ENCODE measurements at regions not wholly inside any gene's neighbourhood (a gene's known extent, or its start where the extent isn't known, plus 50 kb on each side); places are given as distances from the start of the nearest gene placed in this dataset.

- Histone ChIP-seq H3K27me3 (ENCODE audit: control insufficient read depth in 5 of 5, insufficient read depth in 4 of 5, low read length in 5 of 5) (no peaks in the 10 kb centered on the region), H3K9me3 (ENCODE audit: control insufficient read depth in 5 of 5, low read length in 5 of 5) (no peaks in the 10 kb centered on the region), H3K27ac (ENCODE audit: low read depth, low read length) (no peak overlapping the region), H3K4me1 (ENCODE audit: control insufficient read depth in 5 of 5, insufficient read depth in 5 of 5, low read length in 5 of 5) (no peaks in the 10 kb centered on the region), H3K4me3 (ENCODE audit: low read depth in 1 of 5, low read length in 5 of 5) (no peak overlapping the region), H3K36me3 (ENCODE audit: control insufficient read depth in 5 of 5, insufficient read depth in 5 of 5, low read length in 5 of 5) (no peaks in the 10 kb centered on the region), H3K9ac (ENCODE audit: low read length in 5 of 5) (no peak overlapping the region)
These were observed 78.0 kb upstream of the GADL1 start for GRCh38 chr3:30972449-30972848.

GRCh38 chr3:30974071-30974470, 79.6 kb upstream of the GADL1 start:
- H3K36me3 ChIP-seq (ENCODE audit: control insufficient read depth in 5 of 5, insufficient read depth in 5 of 5, low read length in 5 of 5): no peaks in the 10 kb centered on the region
- no peak overlapping the region for H3K4me3 ChIP-seq (ENCODE audit: low read depth in 1 of 5, low read length in 5 of 5)
- no peaks in the 10 kb centered on the region for H3K27me3 ChIP-seq (ENCODE audit: control insufficient read depth in 5 of 5, insufficient read depth in 4 of 5, low read length in 5 of 5)
- no peaks in the 10 kb centered on the region for H3K4me1 ChIP-seq (ENCODE audit: control insufficient read depth in 5 of 5, insufficient read depth in 5 of 5, low read length in 5 of 5)
- H3K9me3 ChIP-seq (ENCODE audit: control insufficient read depth in 5 of 5, low read length in 5 of 5): no peaks in the 10 kb centered on the region
- no peak overlapping the region for H3K9ac ChIP-seq (ENCODE audit: low read length in 5 of 5)
- H3K27ac ChIP-seq (ENCODE audit: low read depth, low read length): no peak overlapping the region

- Histone ChIP-seq H3K27ac (ENCODE audit: low read depth, low read length) (no peak overlapping the region), H3K36me3 (ENCODE audit: control insufficient read depth in 5 of 5, insufficient read depth in 5 of 5, low read length in 5 of 5) (no peaks in the 10 kb centered on the region), H3K4me1 (ENCODE audit: control insufficient read depth in 5 of 5, insufficient read depth in 5 of 5, low read length in 5 of 5) (no peaks in the 10 kb centered on the region), H3K27me3 (ENCODE audit: control insufficient read depth in 5 of 5, insufficient read depth in 4 of 5, low read length in 5 of 5) (no peaks in the 10 kb centered on the region), H3K9me3 (ENCODE audit: control insufficient read depth in 5 of 5, low read length in 5 of 5) (no peaks in the 10 kb centered on the region), H3K4me3 (ENCODE audit: low read depth in 1 of 5, low read length in 5 of 5) (no peak overlapping the region), H3K9ac (ENCODE audit: low read length in 5 of 5) (no peak overlapping the region)
These were observed 83.1 kb upstream of the GADL1 start for GRCh38 chr3:30977592-30977991.

GRCh38 chr3:30980993-30981392, 86.5 kb upstream of the GADL1 start:
- Histone ChIP-seq H3K27ac (ENCODE audit: low read depth, low read length) (no peak overlapping the region), H3K4me1 (ENCODE audit: control insufficient read depth in 5 of 5, insufficient read depth in 5 of 5, low read length in 5 of 5) (peaks cover 0 to 11% (median 0%) of the 10 kb centered on the region in 5 donors), H3K9ac (ENCODE audit: low read length in 5 of 5) (no peak overlapping the region), H3K4me3 (ENCODE audit: low read depth in 1 of 5, low read length in 5 of 5) (no peak overlapping the region), H3K9me3 (ENCODE audit: control insufficient read depth in 5 of 5, low read length in 5 of 5) (no peaks in the 10 kb centered on the region), H3K27me3 (ENCODE audit: control insufficient read depth in 5 of 5, insufficient read depth in 4 of 5, low read length in 5 of 5) (no peaks in the 10 kb centered on the region), H3K36me3 (ENCODE audit: control insufficient read depth in 5 of 5, insufficient read depth in 5 of 5, low read length in 5 of 5) (no peaks in the 10 kb centered on the region)

- Histone ChIP-seq H3K4me3 (ENCODE audit: low read depth in 1 of 5, low read length in 5 of 5) (no peak overlapping the region), H3K4me1 (ENCODE audit: control insufficient read depth in 5 of 5, insufficient read depth in 5 of 5, low read length in 5 of 5) (peaks cover 0 to 11% (median 0%) of the 10 kb centered on the region in 5 donors), H3K27me3 (ENCODE audit: control insufficient read depth in 5 of 5, insufficient read depth in 4 of 5, low read length in 5 of 5) (no peaks in the 10 kb centered on the region), H3K9ac (ENCODE audit: low read length in 5 of 5) (no peak overlapping the region), H3K36me3 (ENCODE audit: control insufficient read depth in 5 of 5, insufficient read depth in 5 of 5, low read length in 5 of 5) (no peaks in the 10 kb centered on the region), H3K9me3 (ENCODE audit: control insufficient read depth in 5 of 5, low read length in 5 of 5) (no peaks in the 10 kb centered on the region), H3K27ac (ENCODE audit: low read depth, low read length) (no peak overlapping the region)
These were observed 88.1 kb upstream of the GADL1 start for GRCh38 chr3:30982416-30983075.

GRCh38 chr3:30984855-30985749, 90.6 kb upstream of the GADL1 start:
- no peak overlapping the region for H3K27ac ChIP-seq (ENCODE audit: low read depth, low read length)
- H3K9me3 ChIP-seq (ENCODE audit: control insufficient read depth in 5 of 5, low read length in 5 of 5): no peaks in the 10 kb centered on the region
- no peaks in the 10 kb centered on the region for H3K27me3 ChIP-seq (ENCODE audit: control insufficient read depth in 5 of 5, insufficient read depth in 4 of 5, low read length in 5 of 5)
- H3K4me1 ChIP-seq (ENCODE audit: control insufficient read depth in 5 of 5, insufficient read depth in 5 of 5, low read length in 5 of 5): peaks cover 0 to 11% (median 0%) of the 10 kb centered on the region in 5 donors
- no peaks in the 10 kb centered on the region for H3K36me3 ChIP-seq (ENCODE audit: control insufficient read depth in 5 of 5, insufficient read depth in 5 of 5, low read length in 5 of 5)
- H3K9ac ChIP-seq (ENCODE audit: low read length in 5 of 5): no peak overlapping the region
- H3K4me3 ChIP-seq (ENCODE audit: low read depth in 1 of 5, low read length in 5 of 5): no peak overlapping the region

GRCh38 chr3:30986551-30986950, 92.1 kb upstream of the GADL1 start:
- H3K9ac ChIP-seq (ENCODE audit: low read length in 5 of 5): no peak overlapping the region
- H3K36me3 ChIP-seq (ENCODE audit: control insufficient read depth in 5 of 5, insufficient read depth in 5 of 5, low read length in 5 of 5): no peaks in the 10 kb centered on the region
- no peaks in the 10 kb centered on the region for H3K27me3 ChIP-seq (ENCODE audit: control insufficient read depth in 5 of 5, insufficient read depth in 4 of 5, low read length in 5 of 5)
- no peaks in the 10 kb centered on the region for H3K9me3 ChIP-seq (ENCODE audit: control insufficient read depth in 5 of 5, low read length in 5 of 5)
- H3K27ac ChIP-seq (ENCODE audit: low read depth, low read length): no peak overlapping the region
- H3K4me1 ChIP-seq (ENCODE audit: control insufficient read depth in 5 of 5, insufficient read depth in 5 of 5, low read length in 5 of 5): peaks cover 0 to 11% (median 0%) of the 10 kb centered on the region in 5 donors
- H3K4me3 ChIP-seq (ENCODE audit: low read depth in 1 of 5, low read length in 5 of 5): no peak overlapping the region

- H3K9ac ChIP-seq (ENCODE audit: low read length in 5 of 5): no peak overlapping the region
- no peak overlapping the region for H3K4me3 ChIP-seq (ENCODE audit: low read depth in 1 of 5, low read length in 5 of 5)
- H3K36me3 ChIP-seq (ENCODE audit: control insufficient read depth in 5 of 5, insufficient read depth in 5 of 5, low read length in 5 of 5): no peaks in the 10 kb centered on the region
- H3K27me3 ChIP-seq (ENCODE audit: control insufficient read depth in 5 of 5, insufficient read depth in 4 of 5, low read length in 5 of 5): no peaks in the 10 kb centered on the region
- H3K27ac ChIP-seq (ENCODE audit: low read depth, low read length): no peak overlapping the region
- peaks cover 0 to 11% (median 0%) of the 10 kb centered on the region in 5 donors for H3K4me1 ChIP-seq (ENCODE audit: control insufficient read depth in 5 of 5, insufficient read depth in 5 of 5, low read length in 5 of 5)
- no peaks in the 10 kb centered on the region for H3K9me3 ChIP-seq (ENCODE audit: control insufficient read depth in 5 of 5, low read length in 5 of 5)
These were observed 94.3 kb upstream of the GADL1 start for GRCh38 chr3:30988769-30989168.

GRCh38 chr3:30989276-30990030, 95.0 kb upstream of the GADL1 start:
- H3K27ac ChIP-seq (ENCODE audit: low read depth, low read length): no peak overlapping the region
- H3K9ac ChIP-seq (ENCODE audit: low read length in 5 of 5): no peak overlapping the region
- H3K9me3 ChIP-seq (ENCODE audit: control insufficient read depth in 5 of 5, low read length in 5 of 5): peaks cover 0 to 3% (median 2%) of the 10 kb centered on the region in 5 donors
- H3K4me1 ChIP-seq (ENCODE audit: control insufficient read depth in 5 of 5, insufficient read depth in 5 of 5, low read length in 5 of 5): peaks cover 0 to 6% (median 0%) of the 10 kb centered on the region in 5 donors
- H3K4me3 ChIP-seq (ENCODE audit: low read depth in 1 of 5, low read length in 5 of 5): no peak overlapping the region
- H3K27me3 ChIP-seq (ENCODE audit: control insufficient read depth in 5 of 5, insufficient read depth in 4 of 5, low read length in 5 of 5): no peaks in the 10 kb centered on the region
- no peaks in the 10 kb centered on the region for H3K36me3 ChIP-seq (ENCODE audit: control insufficient read depth in 5 of 5, insufficient read depth in 5 of 5, low read length in 5 of 5)

GRCh38 chr3:30996467-30996866, 102.0 kb upstream of the GADL1 start:
- no peaks in the 10 kb centered on the region for H3K27me3 ChIP-seq (ENCODE audit: control insufficient read depth in 5 of 5, insufficient read depth in 4 of 5, low read length in 5 of 5)
- no peak overlapping the region for H3K4me3 ChIP-seq (ENCODE audit: low read depth in 1 of 5, low read length in 5 of 5)
- H3K36me3 ChIP-seq (ENCODE audit: control insufficient read depth in 5 of 5, insufficient read depth in 5 of 5, low read length in 5 of 5): no peaks in the 10 kb centered on the region
- no peaks in the 10 kb centered on the region for H3K4me1 ChIP-seq (ENCODE audit: control insufficient read depth in 5 of 5, insufficient read depth in 5 of 5, low read length in 5 of 5)
- no peak overlapping the region for H3K27ac ChIP-seq (ENCODE audit: low read depth, low read length)
- no peak overlapping the region for H3K9ac ChIP-seq (ENCODE audit: low read length in 5 of 5)
- peaks cover 0 to 9% (median 8%) of the 10 kb centered on the region in 5 donors for H3K9me3 ChIP-seq (ENCODE audit: control insufficient read depth in 5 of 5, low read length in 5 of 5)

All from subcutaneous abdominal adipose tissue (tissue), 5 donors.